ENCODE measurements at regions not wholly inside any gene's neighbourhood (a gene's known extent, or its start where the extent isn't known, plus 50 kb on each side); places are given as distances from the start of the nearest gene placed in this dataset.

DNA sequence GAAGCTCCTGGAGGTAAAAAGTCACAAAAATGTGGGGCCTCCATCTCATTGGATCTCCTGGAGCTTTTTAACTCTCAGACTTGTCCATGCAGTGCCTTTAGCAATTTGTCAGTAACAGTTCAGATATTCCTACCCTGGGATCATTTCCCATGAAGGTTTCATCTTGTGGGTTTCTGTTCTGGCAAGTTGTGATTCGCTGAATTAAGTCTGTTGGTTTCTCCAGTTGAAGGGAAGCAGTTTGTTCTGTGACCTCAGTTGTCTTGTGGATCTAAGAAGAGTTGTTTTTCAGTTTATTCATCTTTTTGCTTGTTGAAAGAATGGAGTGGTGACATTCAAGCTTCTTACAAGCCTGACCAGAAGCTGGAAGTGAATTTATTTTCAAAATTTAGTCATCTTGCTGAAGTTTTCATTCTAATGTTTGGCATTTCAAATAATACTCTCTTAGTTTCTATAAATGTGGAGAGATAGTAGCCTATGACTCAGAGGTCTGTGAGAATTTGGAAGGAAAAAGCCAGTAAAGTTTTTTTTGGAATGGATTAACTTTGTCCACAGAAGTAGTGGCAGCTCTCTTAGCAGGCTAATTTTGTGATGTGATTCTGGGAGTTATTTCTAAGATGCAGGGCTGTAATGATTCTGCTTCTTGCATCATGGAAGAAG is 120.1 kb upstream of the CSNK1A1L start:
- Histone ChIP-seq H3K36me3 (ENCODE audit: control insufficient read depth, insufficient read depth, low read length) (no peaks in the 10 kb centered on the region), H3K4me3 (ENCODE audit: low read depth, low read length) (no peak overlapping the region), H3K4me1 (no peaks in the 10 kb centered on the region), H3K27me3 (replicated peaks; ENCODE audit: control insufficient read depth, insufficient read depth, low read length) (no peaks in the 10 kb centered on the region), H3K9me3 (no peaks in the 10 kb centered on the region)
- BruUV-seq (replicated peaks), result no TSS peak
- ChIA-PET CTCF (no interaction called here), POLR2A (no interaction called here)
- peaks cover 7% of the 10 kb centered on the region for H3K27me3 Mint-ChIP-seq (ENCODE audit: insufficient read depth, unreplicated experiment)
- H3K4me3 Mint-ChIP-seq (ENCODE audit: unreplicated experiment), result no peak overlapping the region
- no peak overlapping the region for H3K27ac Mint-ChIP-seq (ENCODE audit: unreplicated experiment)
- no peaks in the 10 kb centered on the region for H3K4me1 Mint-ChIP-seq (ENCODE audit: low read depth, unreplicated experiment)
- no peak for DNase-seq
- no peaks in the 10 kb centered on the region for H3K9me3 Mint-ChIP-seq (ENCODE audit: unreplicated experiment)
- intact Hi-C loops (cut with micrococcal nuclease; ENCODE audit: unreplicated experiment), result no loop called here
- TF ChIP-seq, protein P1, sequence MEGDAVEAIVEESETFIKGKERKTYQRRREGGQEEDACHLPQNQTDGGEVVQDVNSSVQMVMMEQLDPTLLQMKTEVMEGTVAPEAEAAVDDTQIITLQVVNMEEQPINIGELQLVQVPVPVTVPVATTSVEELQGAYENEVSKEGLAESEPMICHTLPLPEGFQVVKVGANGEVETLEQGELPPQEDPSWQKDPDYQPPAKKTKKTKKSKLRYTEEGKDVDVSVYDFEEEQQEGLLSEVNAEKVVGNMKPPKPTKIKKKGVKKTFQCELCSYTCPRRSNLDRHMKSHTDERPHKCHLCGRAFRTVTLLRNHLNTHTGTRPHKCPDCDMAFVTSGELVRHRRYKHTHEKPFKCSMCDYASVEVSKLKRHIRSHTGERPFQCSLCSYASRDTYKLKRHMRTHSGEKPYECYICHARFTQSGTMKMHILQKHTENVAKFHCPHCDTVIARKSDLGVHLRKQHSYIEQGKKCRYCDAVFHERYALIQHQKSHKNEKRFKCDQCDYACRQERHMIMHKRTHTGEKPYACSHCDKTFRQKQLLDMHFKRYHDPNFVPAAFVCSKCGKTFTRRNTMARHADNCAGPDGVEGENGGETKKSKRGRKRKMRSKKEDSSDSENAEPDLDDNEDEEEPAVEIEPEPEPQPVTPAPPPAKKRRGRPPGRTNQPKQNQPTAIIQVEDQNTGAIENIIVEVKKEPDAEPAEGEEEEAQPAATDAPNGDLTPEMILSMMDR (IDR thresholded peaks at IDR 0.05; ENCODE audit: insufficient read depth in 1 of 2, low read depth in 1 of 2, low read length in 1 of 2, severe bottlenecking in 1 of 2, unreplicated experiment in 1 of 2), result no peak
- no peaks in the 10 kb centered on the region for H3K36me3 Mint-ChIP-seq (ENCODE audit: insufficient read depth, unreplicated experiment)

DNA sequence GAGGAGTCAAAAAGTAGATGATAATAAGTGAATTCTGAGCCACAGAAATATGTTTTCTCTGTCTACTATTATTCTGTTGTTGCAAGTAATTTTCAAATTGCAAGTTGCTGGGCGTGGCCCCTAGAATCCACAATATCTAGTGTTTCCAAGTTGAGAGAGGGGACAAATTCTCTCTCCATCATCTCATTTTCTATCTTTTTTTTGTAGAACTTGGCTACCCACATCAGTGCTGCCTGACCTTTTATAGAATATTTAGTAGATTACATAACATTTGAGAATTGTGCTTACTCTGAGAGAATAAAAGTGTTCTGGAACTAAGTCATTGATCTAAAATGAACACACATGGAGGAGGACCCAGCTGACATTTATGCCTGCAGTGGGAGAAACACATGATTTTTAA is 110.9 kb upstream of the CSNK1A1L start:
- intact Hi-C loops (cut with micrococcal nuclease; ENCODE audit: unreplicated experiment), result no loop called here
- H3K36me3 ChIP-seq (ENCODE audit: control insufficient read depth, insufficient read depth, low read length), result no peaks in the 10 kb centered on the region
- Mint-ChIP-seq H3K9me3 (ENCODE audit: unreplicated experiment) (no peaks in the 10 kb centered on the region), H3K36me3 (ENCODE audit: insufficient read depth, unreplicated experiment) (no peaks in the 10 kb centered on the region), H3K27ac (ENCODE audit: unreplicated experiment) (no peak overlapping the region), H3K4me3 (ENCODE audit: unreplicated experiment) (no peak overlapping the region), H3K27me3 (ENCODE audit: insufficient read depth, unreplicated experiment) (no peaks in the 10 kb centered on the region), H3K4me1 (ENCODE audit: low read depth, unreplicated experiment) (no peaks in the 10 kb centered on the region)
- TF ChIP-seq, protein P1 (IDR thresholded peaks at IDR 0.05; ENCODE audit: insufficient read depth in 1 of 2, low read depth in 1 of 2, low read length in 1 of 2, severe bottlenecking in 1 of 2, unreplicated experiment in 1 of 2), result no peak
- ChIA-PET CTCF (no interaction called here), POLR2A (no interaction called here)
- H3K9me3 ChIP-seq, result no peaks in the 10 kb centered on the region
- no peak overlapping the region for H3K4me3 ChIP-seq (ENCODE audit: low read depth, low read length)
- BruUV-seq (replicated peaks), result no TSS peak
- no peaks in the 10 kb centered on the region for H3K27me3 ChIP-seq (replicated peaks; ENCODE audit: control insufficient read depth, insufficient read depth, low read length)
- DNase-seq, result no peak
- no peaks in the 10 kb centered on the region for H3K4me1 ChIP-seq

DNA sequence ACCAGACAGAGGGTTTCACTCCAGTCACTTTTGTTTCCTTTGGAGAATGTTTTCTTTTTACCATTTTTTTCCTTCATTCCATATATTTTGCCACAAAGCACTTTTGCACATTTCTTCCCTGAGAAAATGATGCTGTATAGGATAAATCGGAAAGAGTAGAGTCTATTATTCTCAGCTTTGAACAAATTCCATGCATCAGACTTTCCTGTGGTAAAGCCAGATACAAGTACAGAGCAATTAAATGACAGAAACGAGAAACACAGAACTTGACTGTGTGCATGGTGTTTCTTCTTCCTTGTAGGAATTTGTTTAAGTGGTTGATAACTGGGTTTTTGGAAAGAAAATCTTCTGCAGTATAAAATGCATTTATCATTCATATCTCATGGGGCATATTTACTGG is 107.4 kb upstream of the CSNK1A1L start:
- peaks cover 7% of the 10 kb centered on the region for H3K27me3 Mint-ChIP-seq (ENCODE audit: insufficient read depth, unreplicated experiment)
- H3K9me3 ChIP-seq, result no peaks in the 10 kb centered on the region
- H3K27me3 ChIP-seq (replicated peaks; ENCODE audit: control insufficient read depth, insufficient read depth, low read length), result no peaks in the 10 kb centered on the region
- POLR2A ChIA-PET, result no interaction called here
- no peaks in the 10 kb centered on the region for H3K4me1 Mint-ChIP-seq (ENCODE audit: low read depth, unreplicated experiment)
- TF ChIP-seq, protein P1 (IDR thresholded peaks at IDR 0.05; ENCODE audit: insufficient read depth in 1 of 2, low read depth in 1 of 2, low read length in 1 of 2, severe bottlenecking in 1 of 2, unreplicated experiment in 1 of 2), result no peak
- H3K36me3 Mint-ChIP-seq (ENCODE audit: insufficient read depth, unreplicated experiment), result no peaks in the 10 kb centered on the region
- BruUV-seq (replicated peaks), result no TSS peak
- no peak for DNase-seq
- H3K27ac Mint-ChIP-seq (ENCODE audit: unreplicated experiment), result no peak overlapping the region
- CTCF ChIA-PET, result no interaction called here
- no peaks in the 10 kb centered on the region for H3K36me3 ChIP-seq (ENCODE audit: control insufficient read depth, insufficient read depth, low read length)
- intact Hi-C loops (cut with micrococcal nuclease; ENCODE audit: unreplicated experiment), result no loop called here
- H3K9me3 Mint-ChIP-seq (ENCODE audit: unreplicated experiment), result no peaks in the 10 kb centered on the region
- no peak overlapping the region for H3K4me3 ChIP-seq (ENCODE audit: low read depth, low read length)
- no peak overlapping the region for H3K4me3 Mint-ChIP-seq (ENCODE audit: unreplicated experiment)
- H3K4me1 ChIP-seq, result no peaks in the 10 kb centered on the region

Data from Caco-2 (cell line).